ENCODE measurements at regions not wholly inside any gene's neighbourhood (a gene's known extent, or its start where the extent isn't known, plus 50 kb on each side); places are given as distances from the start of the nearest gene placed in this dataset.

DNA sequence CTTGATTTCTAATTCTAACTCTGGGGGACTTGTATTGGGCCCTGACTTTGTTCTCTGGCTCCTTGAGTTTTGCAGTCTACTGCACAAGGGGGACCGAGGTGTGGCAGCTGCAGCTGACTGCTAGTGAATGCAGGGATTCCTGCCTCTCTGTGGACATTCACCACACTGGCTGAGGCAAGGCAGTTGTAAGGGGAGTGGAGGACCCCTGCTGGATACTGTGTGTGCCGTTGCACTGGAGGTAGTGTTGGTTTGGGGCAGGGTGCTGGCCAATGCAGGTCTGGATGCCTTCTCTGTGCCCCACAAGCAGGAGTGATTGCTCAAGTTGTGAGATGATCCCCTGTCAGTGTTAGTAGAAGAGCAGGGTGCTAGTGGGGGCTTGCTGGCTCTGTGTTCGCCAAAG lies 626.1 kb downstream of the SQOR start:
- no peak for TF ChIP-seq CTCF (IDR thresholded peaks at IDR 0.05)
- TF ChIP-seq ZNF232 (CRISPR knock-in tag; IDR thresholded peaks at IDR 0.05): no peak
- TF ChIP-seq, protein P1, sequence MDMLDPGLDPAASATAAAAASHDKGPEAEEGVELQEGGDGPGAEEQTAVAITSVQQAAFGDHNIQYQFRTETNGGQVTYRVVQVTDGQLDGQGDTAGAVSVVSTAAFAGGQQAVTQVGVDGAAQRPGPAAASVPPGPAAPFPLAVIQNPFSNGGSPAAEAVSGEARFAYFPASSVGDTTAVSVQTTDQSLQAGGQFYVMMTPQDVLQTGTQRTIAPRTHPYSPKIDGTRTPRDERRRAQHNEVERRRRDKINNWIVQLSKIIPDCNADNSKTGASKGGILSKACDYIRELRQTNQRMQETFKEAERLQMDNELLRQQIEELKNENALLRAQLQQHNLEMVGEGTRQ (CRISPR knock-in tag; IDR thresholded peaks at IDR 0.05): no peak
- TF ChIP-seq ETV6 (CRISPR knock-in tag; IDR thresholded peaks at IDR 0.05): no peak

Data from WTC11 (cell line).